Fibroblast of lung (primary cell): ENCODE measurements at regions not wholly inside any gene's neighbourhood (a gene's known extent, or its start where the extent isn't known, plus 50 kb on each side); places are given as distances from the start of the nearest gene placed in this dataset.
A peak's percentile ranks its signal among the peaks of the same experiment; 100 is the strongest.

ENCODE experiments used
- DNase-seq, 2 donors: peaks; one replicate each; pipeline versions ENCODE4 v3.0.0 to v3.0.0-alpha.2; 2010; ENCODE audit warnings: low read depth in 2 of 2
- H2AFZ ChIP-seq: 2 replicates; pipeline ENCODE4 v1.5.1; 2012; ENCODE audit warnings: low read length, control low read depth, inconsistent platforms
- H3K27ac ChIP-seq: 2 replicates; pipeline ENCODE4 v1.5.1; 2011; ENCODE audit warnings: low read length, control low read depth; ENCODE audit not compliant: insufficient read depth
- H3K27me3 ChIP-seq: 2 replicates; pipeline ENCODE4 v1.5.1; 2011; ENCODE audit warnings: mild to moderate bottlenecking, low read length; ENCODE audit not compliant: control insufficient read depth, insufficient read depth
- H3K36me3 ChIP-seq: 2 replicates; pipeline ENCODE4 v1.5.1; 2011; ENCODE audit warnings: low read length; ENCODE audit not compliant: control insufficient read depth, insufficient read depth
- H3K4me1 ChIP-seq: 2 replicates; pipeline ENCODE4 v1.5.1; 2011; ENCODE audit warnings: low read length; ENCODE audit not compliant: control insufficient read depth, insufficient read depth; ENCODE audit errors: extremely low read depth
- H3K4me2 ChIP-seq: 2 replicates; pipeline ENCODE4 v1.5.1; 2011; ENCODE audit warnings: low read length, control low read depth; ENCODE audit not compliant: insufficient read depth; ENCODE audit errors: extremely low read depth
- H3K4me3 ChIP-seq, 4 experiments: fragments of 200-600 bp in 1 of 4; sonication (generic) in 1 of 4; replicated peaks in 1 of 4; 2 replicates each; pipeline ENCODE4 v1.5.1; 2011 to 2016; ENCODE audit warnings: low read length in 4 of 4, low read depth in 3 of 4, mild to moderate bottlenecking in 3 of 4, control low read depth in 2 of 4, inconsistent platforms in 1 of 4, mixed read lengths in 1 of 4; ENCODE audit not compliant: insufficient read depth in 1 of 4; ENCODE audit errors: control extremely low read depth in 1 of 4
- H3K79me2 ChIP-seq: 2 replicates; pipeline ENCODE4 v1.5.1; 2012; ENCODE audit warnings: mild to moderate bottlenecking, low read length, inconsistent platforms; ENCODE audit not compliant: control insufficient read depth, insufficient read depth
- H3K9ac ChIP-seq: 2 replicates; pipeline ENCODE4 v1.5.1; 2011; ENCODE audit warnings: mild to moderate bottlenecking, low read length, control low read depth; ENCODE audit not compliant: insufficient read depth
- H3K9me3 ChIP-seq: 2 replicates; pipeline ENCODE4 v1.5.1; 2012; ENCODE audit warnings: low read depth, low read length; ENCODE audit not compliant: control insufficient read depth, insufficient read depth
- H4K20me1 ChIP-seq: 2 replicates; pipeline ENCODE4 v1.5.1; 2011; ENCODE audit warnings: low read length; ENCODE audit not compliant: control insufficient read depth, insufficient read depth; ENCODE audit errors: extremely low read depth
- EZH2 ChIP-seq: IDR thresholded peaks from 2 replicates; pipeline ENCODE4 v1.5.1; 2012; ENCODE audit warnings: low read length, control low read depth, mild to moderate bottlenecking; ENCODE audit errors: missing control alignments
- TF ChIP-seq, protein P1 (sequence below), 2 donors: IDR thresholded peaks in 1 of 2; conservative IDR thresholded peaks in 1 of 2; 1 replicate in 1 of 2; 2 replicates in 1 of 2; pipeline ENCODE4 v1.5.1; 2011 to 2012; ENCODE audit warnings: low read length in 2 of 2, control low read depth in 1 of 2, inconsistent platforms in 1 of 2, low read depth in 1 of 2, mild to moderate bottlenecking in 1 of 2

DNA sequence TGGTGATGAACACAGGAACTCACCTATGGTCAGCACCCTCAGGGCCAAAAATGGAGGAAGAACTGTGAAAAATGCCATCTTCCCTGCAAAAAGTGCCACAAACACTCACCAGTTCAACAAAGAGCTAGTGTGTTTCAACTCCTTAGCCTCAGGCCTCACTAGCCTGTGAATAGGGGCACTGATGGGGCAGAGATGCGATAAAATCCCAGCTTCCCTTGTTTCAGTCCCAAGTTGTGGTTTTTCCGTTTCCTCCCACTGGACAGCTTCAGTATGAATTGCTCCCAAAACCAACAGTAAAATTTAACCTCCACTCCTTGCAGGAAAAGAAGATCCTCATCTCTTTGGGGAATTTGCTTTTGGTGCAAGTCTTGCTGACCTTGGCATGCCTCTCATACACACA is 117.4 kb upstream of the ADAMTS9 start:
- Histone ChIP-seq H3K9me3 (no peaks in the 10 kb centered on the region), H2AFZ (no peak overlapping the region), H3K27me3 (no peaks in the 10 kb centered on the region), H4K20me1 (no peaks in the 10 kb centered on the region), H3K36me3 (no peaks in the 10 kb centered on the region), H3K4me2 (no peak overlapping the region), H3K4me3 (no peak overlapping the region), H3K79me2 (no peaks in the 10 kb centered on the region), H3K9ac (no peak overlapping the region), H3K4me1 (no peaks in the 10 kb centered on the region), H3K27ac (no peak overlapping the region)
- DNase-seq = no peak
- TF ChIP-seq EZH2 = no peak
- TF ChIP-seq, protein P1, sequence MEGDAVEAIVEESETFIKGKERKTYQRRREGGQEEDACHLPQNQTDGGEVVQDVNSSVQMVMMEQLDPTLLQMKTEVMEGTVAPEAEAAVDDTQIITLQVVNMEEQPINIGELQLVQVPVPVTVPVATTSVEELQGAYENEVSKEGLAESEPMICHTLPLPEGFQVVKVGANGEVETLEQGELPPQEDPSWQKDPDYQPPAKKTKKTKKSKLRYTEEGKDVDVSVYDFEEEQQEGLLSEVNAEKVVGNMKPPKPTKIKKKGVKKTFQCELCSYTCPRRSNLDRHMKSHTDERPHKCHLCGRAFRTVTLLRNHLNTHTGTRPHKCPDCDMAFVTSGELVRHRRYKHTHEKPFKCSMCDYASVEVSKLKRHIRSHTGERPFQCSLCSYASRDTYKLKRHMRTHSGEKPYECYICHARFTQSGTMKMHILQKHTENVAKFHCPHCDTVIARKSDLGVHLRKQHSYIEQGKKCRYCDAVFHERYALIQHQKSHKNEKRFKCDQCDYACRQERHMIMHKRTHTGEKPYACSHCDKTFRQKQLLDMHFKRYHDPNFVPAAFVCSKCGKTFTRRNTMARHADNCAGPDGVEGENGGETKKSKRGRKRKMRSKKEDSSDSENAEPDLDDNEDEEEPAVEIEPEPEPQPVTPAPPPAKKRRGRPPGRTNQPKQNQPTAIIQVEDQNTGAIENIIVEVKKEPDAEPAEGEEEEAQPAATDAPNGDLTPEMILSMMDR (conservative IDR thresholded peaks at IDR 0.05 in 1 of 2, IDR thresholded peaks at IDR 0.05 in 1 of 2; ENCODE audit: low read depth in 1 of 2, low read length in 2 of 2) = no peak

DNA sequence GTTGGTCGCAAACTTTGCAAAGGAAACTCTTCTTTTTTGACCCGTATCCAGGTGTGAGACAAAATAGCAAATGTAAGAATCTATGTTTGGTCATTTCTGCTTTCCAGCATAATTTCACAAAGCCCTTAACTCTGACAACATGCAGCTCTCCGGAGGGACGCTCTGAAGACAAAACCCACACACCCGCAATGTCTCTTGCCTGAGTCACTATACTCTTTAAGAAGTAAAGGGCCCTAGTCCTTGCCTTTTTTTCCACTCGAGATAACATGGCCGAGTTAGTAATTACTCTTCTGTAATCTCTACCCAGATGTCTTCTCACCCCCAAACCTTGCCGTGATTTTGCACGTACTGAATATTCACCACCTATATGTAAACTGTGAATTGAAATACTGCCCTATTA is 115.7 kb upstream of the ADAMTS9 start:
- Histone ChIP-seq H3K4me3 (no peak overlapping the region), H2AFZ (no peak overlapping the region), H3K79me2 (no peaks in the 10 kb centered on the region), H3K4me2 (no peak overlapping the region), H3K27ac (no peak overlapping the region), H3K9me3 (no peaks in the 10 kb centered on the region), H3K27me3 (no peaks in the 10 kb centered on the region), H3K9ac (no peak overlapping the region), H3K36me3 (no peaks in the 10 kb centered on the region), H3K4me1 (no peaks in the 10 kb centered on the region), H4K20me1 (no peaks in the 10 kb centered on the region)
- TF ChIP-seq, protein P1 (conservative IDR thresholded peaks at IDR 0.05 in 1 of 2, IDR thresholded peaks at IDR 0.05 in 1 of 2; ENCODE audit: low read depth in 1 of 2, low read length in 2 of 2) = no peak
- no peak for TF ChIP-seq EZH2
- no peak for DNase-seq

DNA sequence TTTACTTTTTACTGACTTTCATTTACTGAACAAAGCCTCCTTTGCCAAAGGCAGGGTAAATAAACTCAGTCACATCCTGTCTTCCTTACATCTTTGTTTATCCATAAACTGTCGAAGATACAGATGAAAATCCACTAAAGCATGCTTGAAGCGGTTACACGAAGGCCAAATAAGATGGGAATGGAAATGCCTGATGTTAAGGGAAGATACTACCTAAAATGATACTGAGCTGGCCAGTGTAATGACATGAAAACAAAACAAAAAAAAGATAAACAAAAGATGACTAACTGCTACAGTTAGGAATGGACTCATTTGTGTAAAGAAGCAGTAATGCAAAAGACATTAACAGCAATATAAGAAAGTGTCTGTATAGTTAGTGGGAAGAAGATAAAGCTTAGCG is 114.7 kb upstream of the ADAMTS9 start:
- no peak overlapping the region for H3K4me2 ChIP-seq
- no peaks in the 10 kb centered on the region for H3K27me3 ChIP-seq
- DNase-seq = peak in 1 of 2 donors; percentile 5
- TF ChIP-seq, protein P1 (conservative IDR thresholded peaks at IDR 0.05 in 1 of 2, IDR thresholded peaks at IDR 0.05 in 1 of 2; ENCODE audit: low read depth in 1 of 2, low read length in 2 of 2) = no peak
- TF ChIP-seq EZH2 = no peak
- no peak overlapping the region for H3K27ac ChIP-seq
- H3K79me2 ChIP-seq = no peaks in the 10 kb centered on the region
- no peak overlapping the region for H3K9ac ChIP-seq
- H3K4me1 ChIP-seq = no peaks in the 10 kb centered on the region
- H4K20me1 ChIP-seq = no peaks in the 10 kb centered on the region
- H3K36me3 ChIP-seq = no peaks in the 10 kb centered on the region
- H2AFZ ChIP-seq = no peak overlapping the region
- no peak overlapping the region for H3K4me3 ChIP-seq
- H3K9me3 ChIP-seq = no peaks in the 10 kb centered on the region
